ENCODE measurements at regions not wholly inside any gene's neighbourhood (a gene's known extent, or its start where the extent isn't known, plus 50 kb on each side); places are given as distances from the start of the nearest gene placed in this dataset.
A peak's percentile ranks its signal among the peaks of the same experiment; 100 is the strongest.

GRCh38 chr7:126368-126767, 66.0 kb upstream of the FAM20C start:
- Histone ChIP-seq H3K9me3 (ENCODE audit: control insufficient read depth in 3 of 3, low read length in 3 of 3) (no peaks in the 10 kb centered on the region), H3K36me3 (ENCODE audit: control insufficient read depth in 3 of 3, insufficient read depth in 3 of 3, low read length in 3 of 3) (no peaks in the 10 kb centered on the region), H3K27ac (ENCODE audit: low read depth, low read length) (no peak overlapping the region), H3K4me1 (ENCODE audit: control insufficient read depth in 3 of 3, insufficient read depth in 3 of 3, low read length in 3 of 3) (peaks cover 17 to 27% (median 19%) of the 10 kb centered on the region in 3 donors), H3K4me3 (ENCODE audit: low read length in 3 of 3) (no peak overlapping the region), H3K9ac (ENCODE audit: low read depth in 1 of 3, low read length in 3 of 3) (no peak overlapping the region), H3K27me3 (ENCODE audit: control insufficient read depth in 3 of 3, insufficient read depth in 3 of 3, low read length in 3 of 3) (peaks cover 0 to 8% (median 2%) of the 10 kb centered on the region in 3 donors)

- Histone ChIP-seq H3K36me3 (ENCODE audit: control insufficient read depth in 3 of 3, insufficient read depth in 3 of 3, low read length in 3 of 3) (no peaks in the 10 kb centered on the region), H3K27me3 (ENCODE audit: control insufficient read depth in 3 of 3, insufficient read depth in 3 of 3, low read length in 3 of 3) (peaks cover 0 to 16% (median 2%) of the 10 kb centered on the region in 3 donors), H3K27ac (ENCODE audit: low read depth, low read length) (no peak overlapping the region), H3K4me1 (ENCODE audit: control insufficient read depth in 3 of 3, insufficient read depth in 3 of 3, low read length in 3 of 3) (peaks cover 25 to 34% (median 26%) of the 10 kb centered on the region in 3 donors), H3K9ac (ENCODE audit: low read depth in 1 of 3, low read length in 3 of 3) (no peak overlapping the region), H3K9me3 (ENCODE audit: control insufficient read depth in 3 of 3, low read length in 3 of 3) (no peaks in the 10 kb centered on the region), H3K4me3 (ENCODE audit: low read length in 3 of 3) (no peak overlapping the region)
Measured at GRCh38 chr7:127064-127598, 65.2 kb upstream of the FAM20C start.

- Histone ChIP-seq H3K9ac (ENCODE audit: low read depth in 1 of 3, low read length in 3 of 3) (no peak overlapping the region), H3K27ac (ENCODE audit: low read depth, low read length) (no peak overlapping the region), H3K27me3 (ENCODE audit: control insufficient read depth in 3 of 3, insufficient read depth in 3 of 3, low read length in 3 of 3) (peaks cover 0 to 19% (median 0%) of the 10 kb centered on the region in 3 donors), H3K36me3 (ENCODE audit: control insufficient read depth in 3 of 3, insufficient read depth in 3 of 3, low read length in 3 of 3) (no peaks in the 10 kb centered on the region), H3K4me3 (ENCODE audit: low read length in 3 of 3) (no peak overlapping the region), H3K9me3 (ENCODE audit: control insufficient read depth in 3 of 3, low read length in 3 of 3) (no peaks in the 10 kb centered on the region), H3K4me1 (ENCODE audit: control insufficient read depth in 3 of 3, insufficient read depth in 3 of 3, low read length in 3 of 3) (peaks cover 25 to 34% (median 28%) of the 10 kb centered on the region in 3 donors)
Measured at GRCh38 chr7:128171-129080, 63.9 kb upstream of the FAM20C start.

GRCh38 chr7:129366-130221, 62.8 kb upstream of the FAM20C start:
- peak overlapping the region; percentile 55 to 58 (median 55) for H3K4me3 ChIP-seq (ENCODE audit: low read length in 3 of 3)
- H3K9ac ChIP-seq (ENCODE audit: low read depth in 1 of 3, low read length in 3 of 3): peak overlapping the region in 1 of 3 donors; percentile 3
- peak overlapping the region; percentile 25 for H3K27ac ChIP-seq (ENCODE audit: low read depth, low read length)
- no peaks in the 10 kb centered on the region for H3K36me3 ChIP-seq (ENCODE audit: control insufficient read depth in 3 of 3, insufficient read depth in 3 of 3, low read length in 3 of 3)
- no peaks in the 10 kb centered on the region for H3K9me3 ChIP-seq (ENCODE audit: control insufficient read depth in 3 of 3, low read length in 3 of 3)
- peaks cover 0 to 24% (median 4%) of the 10 kb centered on the region in 3 donors for H3K27me3 ChIP-seq (ENCODE audit: control insufficient read depth in 3 of 3, insufficient read depth in 3 of 3, low read length in 3 of 3)
- H3K4me1 ChIP-seq (ENCODE audit: control insufficient read depth in 3 of 3, insufficient read depth in 3 of 3, low read length in 3 of 3): peaks cover 22 to 31% (median 28%) of the 10 kb centered on the region in 3 donors

- peak overlapping the region in 2 of 3 donors; percentile 55 to 58 for H3K4me3 ChIP-seq (ENCODE audit: low read length in 3 of 3)
- H3K27ac ChIP-seq (ENCODE audit: low read depth, low read length): no peak overlapping the region
- no peaks in the 10 kb centered on the region for H3K9me3 ChIP-seq (ENCODE audit: control insufficient read depth in 3 of 3, low read length in 3 of 3)
- H3K27me3 ChIP-seq (ENCODE audit: control insufficient read depth in 3 of 3, insufficient read depth in 3 of 3, low read length in 3 of 3): peaks cover 0 to 27% (median 4%) of the 10 kb centered on the region in 3 donors
- peak overlapping the region in 1 of 3 donors; percentile 3 for H3K9ac ChIP-seq (ENCODE audit: low read depth in 1 of 3, low read length in 3 of 3)
- H3K4me1 ChIP-seq (ENCODE audit: control insufficient read depth in 3 of 3, insufficient read depth in 3 of 3, low read length in 3 of 3): peaks cover 19 to 28% (median 25%) of the 10 kb centered on the region in 3 donors
- H3K36me3 ChIP-seq (ENCODE audit: control insufficient read depth in 3 of 3, insufficient read depth in 3 of 3, low read length in 3 of 3): no peaks in the 10 kb centered on the region
Measured at GRCh38 chr7:130222-130572, 62.2 kb upstream of the FAM20C start.

GRCh38 chr7:130875-131780, 61.2 kb upstream of the FAM20C start:
- Histone ChIP-seq H3K9me3 (ENCODE audit: control insufficient read depth in 3 of 3, low read length in 3 of 3) (no peaks in the 10 kb centered on the region), H3K27me3 (ENCODE audit: control insufficient read depth in 3 of 3, insufficient read depth in 3 of 3, low read length in 3 of 3) (peaks cover 0 to 28% (median 4%) of the 10 kb centered on the region in 3 donors), H3K27ac (ENCODE audit: low read depth, low read length) (no peak overlapping the region), H3K9ac (ENCODE audit: low read depth in 1 of 3, low read length in 3 of 3) (peak overlapping the region in 1 of 3 donors; percentile 40), H3K4me3 (ENCODE audit: low read length in 3 of 3) (no peak overlapping the region), H3K36me3 (ENCODE audit: control insufficient read depth in 3 of 3, insufficient read depth in 3 of 3, low read length in 3 of 3) (no peaks in the 10 kb centered on the region), H3K4me1 (ENCODE audit: control insufficient read depth in 3 of 3, insufficient read depth in 3 of 3, low read length in 3 of 3) (peaks cover 18 to 28% (median 24%) of the 10 kb centered on the region in 3 donors)

GRCh38 chr7:131781-132482, 60.4 kb upstream of the FAM20C start:
- no peak overlapping the region for H3K4me3 ChIP-seq (ENCODE audit: low read length in 3 of 3)
- peak overlapping the region in 1 of 3 donors; percentile 40 for H3K9ac ChIP-seq (ENCODE audit: low read depth in 1 of 3, low read length in 3 of 3)
- no peak overlapping the region for H3K27ac ChIP-seq (ENCODE audit: low read depth, low read length)
- H3K4me1 ChIP-seq (ENCODE audit: control insufficient read depth in 3 of 3, insufficient read depth in 3 of 3, low read length in 3 of 3): peaks cover 18 to 28% (median 24%) of the 10 kb centered on the region in 3 donors
- H3K36me3 ChIP-seq (ENCODE audit: control insufficient read depth in 3 of 3, insufficient read depth in 3 of 3, low read length in 3 of 3): no peaks in the 10 kb centered on the region
- H3K9me3 ChIP-seq (ENCODE audit: control insufficient read depth in 3 of 3, low read length in 3 of 3): no peaks in the 10 kb centered on the region
- H3K27me3 ChIP-seq (ENCODE audit: control insufficient read depth in 3 of 3, insufficient read depth in 3 of 3, low read length in 3 of 3): peaks cover 0 to 28% (median 4%) of the 10 kb centered on the region in 3 donors

- H3K9me3 ChIP-seq (ENCODE audit: control insufficient read depth in 3 of 3, low read length in 3 of 3): no peaks in the 10 kb centered on the region
- no peak overlapping the region for H3K27ac ChIP-seq (ENCODE audit: low read depth, low read length)
- no peak overlapping the region for H3K4me3 ChIP-seq (ENCODE audit: low read length in 3 of 3)
- H3K9ac ChIP-seq (ENCODE audit: low read depth in 1 of 3, low read length in 3 of 3): no peak overlapping the region
- H3K4me1 ChIP-seq (ENCODE audit: control insufficient read depth in 3 of 3, insufficient read depth in 3 of 3, low read length in 3 of 3): peaks cover 18 to 28% (median 24%) of the 10 kb centered on the region in 3 donors
- H3K27me3 ChIP-seq (ENCODE audit: control insufficient read depth in 3 of 3, insufficient read depth in 3 of 3, low read length in 3 of 3): peaks cover 0 to 28% (median 4%) of the 10 kb centered on the region in 3 donors
- no peaks in the 10 kb centered on the region for H3K36me3 ChIP-seq (ENCODE audit: control insufficient read depth in 3 of 3, insufficient read depth in 3 of 3, low read length in 3 of 3)
Measured at GRCh38 chr7:132899-133298, 59.5 kb upstream of the FAM20C start.

Data from skeletal muscle tissue (tissue), 3 donors.